ENCODE measurements at regions not wholly inside any gene's neighbourhood (a gene's known extent, or its start where the extent isn't known, plus 50 kb on each side); places are given as distances from the start of the nearest gene placed in this dataset.

DNA sequence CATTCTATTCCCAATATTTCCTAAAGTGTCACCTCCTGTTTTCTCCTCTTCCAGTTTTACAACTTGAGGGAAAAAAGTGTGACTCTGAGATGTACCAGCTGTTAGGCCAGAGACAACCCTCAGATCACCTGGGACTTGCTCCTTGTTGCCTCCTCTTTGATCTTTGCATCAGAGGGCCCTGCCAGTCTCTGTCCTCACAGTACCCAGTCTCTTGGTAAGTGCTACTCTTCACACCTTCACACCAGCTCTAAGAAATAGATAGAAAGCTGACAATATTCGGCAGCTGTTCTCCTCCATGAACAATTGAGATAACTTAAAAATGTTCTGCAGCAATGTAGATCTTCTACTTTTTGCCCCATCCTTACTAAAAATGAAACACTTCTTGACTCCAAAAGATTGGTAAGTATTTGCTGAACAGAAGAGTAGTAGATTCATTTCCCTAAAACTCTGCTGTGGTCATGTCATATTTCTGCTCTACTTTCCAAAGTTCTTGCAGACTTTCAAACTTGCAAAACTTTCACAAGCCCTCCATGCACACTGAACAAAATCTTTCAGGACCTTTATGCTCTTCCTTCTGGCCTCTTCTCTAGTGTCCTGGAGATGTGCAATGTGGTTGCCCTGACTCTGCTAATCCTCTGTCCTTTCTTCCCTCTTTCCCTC lies 188.6 kb downstream of the SNX18 start:
- no peak for DNase-seq

DNA sequence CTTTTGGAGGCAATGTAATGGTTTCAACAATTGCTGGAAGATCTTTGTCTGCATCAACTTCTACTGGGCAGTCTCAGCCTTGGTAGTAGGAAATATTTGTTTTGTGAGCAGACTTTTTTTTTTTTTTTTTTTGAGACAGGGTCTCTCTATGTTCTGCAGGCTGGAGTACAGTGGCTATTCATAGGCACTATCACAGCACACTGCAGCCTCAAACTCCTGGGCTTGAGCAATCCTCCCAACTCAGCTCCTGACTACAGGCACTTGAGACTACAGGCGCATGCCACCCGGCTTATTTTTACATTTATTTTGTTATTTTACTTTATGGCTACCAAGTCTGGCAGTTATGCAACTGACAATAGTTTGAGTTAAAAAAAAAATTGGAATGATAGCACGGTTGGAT lies 187.3 kb downstream of the SNX18 start:
- DNase-seq, result no peak

DNA sequence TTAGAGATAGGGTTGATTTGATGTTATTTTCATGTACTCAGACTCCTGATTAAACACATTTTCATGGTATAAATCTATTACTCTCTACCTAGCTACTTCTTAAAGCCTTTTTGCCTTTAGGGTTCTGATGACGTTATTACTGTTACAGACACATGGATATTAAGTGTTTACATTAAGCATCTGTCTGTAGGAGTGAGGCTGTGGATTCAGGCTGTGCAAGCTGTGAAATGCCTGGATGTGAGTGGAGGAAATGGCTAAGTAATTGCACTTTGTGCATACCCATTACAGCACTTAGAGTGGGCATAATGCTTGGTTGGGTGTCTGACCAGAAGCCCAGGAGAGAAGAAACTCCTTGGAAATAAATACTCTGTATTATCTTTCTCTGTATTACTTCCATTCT lies 186.8 kb downstream of the SNX18 start:
- DNase-seq, result no peak

DNA sequence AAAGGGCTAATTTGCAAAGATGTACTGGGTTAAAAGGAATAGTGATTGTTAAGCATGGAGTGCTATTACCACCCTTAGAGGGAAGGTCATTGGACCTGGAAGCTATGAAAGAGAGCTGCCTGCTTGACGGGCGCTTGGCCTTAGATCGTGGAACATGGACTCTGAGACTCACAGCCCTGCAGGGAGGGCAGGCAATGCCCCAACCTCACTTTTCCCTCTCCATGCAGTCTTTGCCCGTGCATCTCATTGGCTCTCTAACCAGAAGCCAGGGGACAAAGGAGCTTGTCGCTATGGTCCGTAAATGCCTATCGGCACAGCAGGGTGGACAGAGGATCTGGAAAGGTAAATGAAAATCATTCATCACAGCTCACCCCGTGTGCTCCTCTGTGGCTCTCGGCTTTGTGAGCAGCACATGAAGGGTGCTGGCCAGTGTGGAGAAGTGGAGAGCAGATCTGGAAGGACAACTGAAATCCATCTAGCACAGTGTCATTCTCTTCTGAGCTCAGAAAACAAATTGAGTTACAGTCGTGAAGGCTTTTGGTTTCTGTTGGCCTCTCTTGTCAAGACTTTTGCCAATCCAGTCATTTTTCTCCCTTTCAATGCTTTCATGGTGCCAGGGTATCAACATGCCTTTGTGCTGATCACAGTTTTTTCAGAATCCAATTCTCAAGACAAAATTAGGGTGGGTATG lies 186.2 kb downstream of the SNX18 start:
- DNase-seq, result no peak

DNA sequence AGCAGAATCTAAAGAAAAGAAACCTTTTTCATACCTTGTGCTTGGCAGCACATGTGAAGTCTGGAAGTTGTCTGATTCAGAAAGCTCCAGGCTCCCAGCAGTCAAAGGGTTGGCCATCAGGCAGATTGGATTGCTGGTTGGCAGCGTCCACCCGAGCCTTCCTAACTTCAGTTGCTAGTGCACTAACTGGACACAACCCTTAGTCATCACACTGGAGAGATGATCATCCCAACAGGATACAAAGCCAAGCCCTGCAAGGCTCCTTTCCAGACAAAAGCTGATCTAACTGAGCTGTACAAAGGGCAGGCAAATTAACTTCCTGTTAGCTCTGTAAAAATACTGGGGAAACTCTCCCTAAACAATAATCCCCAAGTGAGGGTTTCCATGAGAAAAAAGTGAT lies 185.6 kb downstream of the SNX18 start:
- DNase-seq, result no peak

DNA sequence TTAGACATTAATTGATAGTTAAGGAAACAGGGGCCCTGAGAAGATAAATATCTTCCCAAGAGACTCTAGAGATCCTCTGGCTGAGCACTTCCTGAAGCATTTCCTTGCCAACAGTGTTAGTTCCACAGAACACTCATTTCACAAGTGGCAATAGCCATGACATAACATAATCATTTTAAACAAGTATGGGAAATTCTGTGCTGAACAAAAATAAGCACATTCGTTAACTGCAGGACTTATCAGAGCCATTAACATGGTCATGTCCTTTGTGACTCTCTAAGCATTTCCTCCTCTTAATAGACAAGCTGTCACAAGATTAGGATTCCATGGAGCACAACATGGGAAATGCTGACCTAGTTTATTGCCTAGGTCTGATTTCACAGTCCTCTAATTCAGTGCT lies 184.9 kb downstream of the SNX18 start:
- no peak for DNase-seq

DNA sequence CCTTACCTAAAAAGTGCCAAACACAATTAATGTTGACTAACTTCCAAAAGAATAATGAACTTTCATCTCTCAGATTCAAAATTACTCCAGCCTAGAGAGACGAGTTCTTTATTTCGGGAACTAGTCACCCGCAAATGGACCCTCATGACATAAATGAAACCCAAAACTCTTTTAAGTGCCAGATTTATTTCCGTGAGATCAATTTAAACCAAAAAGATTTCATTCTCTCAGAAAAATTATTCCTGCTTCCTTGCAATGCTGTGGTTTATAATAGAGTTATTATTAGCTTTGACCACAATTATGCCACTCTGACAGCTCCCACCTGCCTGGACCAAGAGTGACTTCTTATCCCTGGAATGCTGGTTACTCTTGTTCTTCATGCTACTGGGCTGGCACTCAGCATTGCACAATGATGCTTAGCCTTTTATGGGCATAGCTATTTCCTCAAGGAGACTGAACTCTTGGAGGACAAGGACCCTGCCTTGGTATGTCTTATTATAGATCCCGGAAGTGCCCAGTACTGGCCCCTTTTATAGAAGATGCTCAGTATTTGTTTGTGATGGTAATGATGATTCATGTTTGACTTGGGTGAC lies 183.5 kb downstream of the SNX18 start:
- DNase-seq, result no peak

DNA sequence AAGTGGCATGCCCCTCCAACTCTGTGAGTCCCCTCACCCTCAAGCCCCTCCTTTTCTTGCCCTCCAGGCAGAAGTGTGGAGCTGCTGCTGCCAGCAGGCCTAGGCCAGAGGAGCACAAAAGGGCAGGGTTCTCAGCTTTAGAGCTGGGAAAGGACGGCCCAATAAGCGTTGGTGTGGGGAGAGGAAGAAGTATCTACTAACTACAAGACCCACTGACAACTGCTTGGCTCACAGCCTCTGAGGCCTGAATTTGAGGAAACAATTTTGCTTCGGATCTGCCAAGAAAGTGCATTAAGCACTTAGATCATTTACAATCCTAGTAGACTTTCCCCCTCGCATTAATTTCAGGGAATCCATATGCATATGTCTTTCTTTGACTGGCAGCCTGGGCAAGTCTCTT lies 179.4 kb downstream of the SNX18 start:
- no peak for DNase-seq

DNA sequence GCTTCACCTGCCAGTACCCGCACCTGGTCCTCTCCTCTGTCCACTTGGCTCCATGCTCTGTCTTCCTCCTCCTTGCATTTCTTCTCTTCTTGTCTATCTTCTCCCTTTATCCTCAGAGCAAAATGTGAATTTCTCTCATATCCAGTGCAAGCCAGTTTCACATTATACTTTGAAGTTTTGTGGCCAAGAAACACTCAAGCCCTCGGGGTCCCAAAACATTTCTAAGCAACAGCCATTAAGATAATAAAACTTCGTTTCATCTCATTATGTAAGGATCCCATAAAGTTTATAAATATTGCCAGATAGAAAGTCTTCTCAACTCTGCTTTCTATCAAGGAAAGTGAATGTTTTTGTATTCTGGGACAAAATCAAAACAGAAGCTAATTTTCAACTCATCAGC lies 178.8 kb downstream of the SNX18 start:
- no peak for DNase-seq

DNA sequence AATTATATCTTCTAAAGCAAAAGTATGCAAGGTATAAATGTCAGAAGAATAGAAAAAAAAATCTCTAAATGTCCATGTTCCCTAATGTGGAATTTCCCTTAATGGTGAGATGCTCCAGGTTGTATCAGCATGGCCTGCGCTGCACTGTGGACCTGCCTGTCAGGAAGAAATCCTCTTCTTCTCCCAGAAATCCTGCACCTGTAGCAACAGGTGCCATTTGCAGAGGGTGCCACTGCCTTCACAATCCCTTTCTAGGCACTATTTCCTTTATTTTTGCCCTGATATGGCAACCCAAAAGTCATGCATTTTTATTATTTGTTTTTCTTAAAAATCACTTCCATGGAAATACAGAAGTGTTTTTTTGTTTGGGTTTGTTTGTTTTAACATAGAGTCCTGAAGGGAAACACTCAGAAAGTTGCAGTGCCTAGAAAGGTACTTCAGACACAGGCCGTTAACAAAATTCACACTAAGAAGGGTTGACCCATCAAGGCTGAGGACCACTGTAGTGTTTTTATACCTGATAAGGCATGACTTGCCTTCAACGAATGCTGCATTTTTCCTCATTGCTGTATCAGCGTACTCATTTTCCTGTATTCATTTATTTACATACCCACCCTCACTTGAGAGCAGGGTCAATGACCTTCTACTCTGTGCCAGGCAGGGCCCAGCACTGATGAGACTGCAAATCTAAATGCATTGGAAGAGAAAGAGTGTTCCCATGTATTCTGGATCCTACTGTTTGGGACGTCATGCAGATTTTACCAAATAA lies 177.8 kb downstream of the SNX18 start:
- no peak for DNase-seq

DNA sequence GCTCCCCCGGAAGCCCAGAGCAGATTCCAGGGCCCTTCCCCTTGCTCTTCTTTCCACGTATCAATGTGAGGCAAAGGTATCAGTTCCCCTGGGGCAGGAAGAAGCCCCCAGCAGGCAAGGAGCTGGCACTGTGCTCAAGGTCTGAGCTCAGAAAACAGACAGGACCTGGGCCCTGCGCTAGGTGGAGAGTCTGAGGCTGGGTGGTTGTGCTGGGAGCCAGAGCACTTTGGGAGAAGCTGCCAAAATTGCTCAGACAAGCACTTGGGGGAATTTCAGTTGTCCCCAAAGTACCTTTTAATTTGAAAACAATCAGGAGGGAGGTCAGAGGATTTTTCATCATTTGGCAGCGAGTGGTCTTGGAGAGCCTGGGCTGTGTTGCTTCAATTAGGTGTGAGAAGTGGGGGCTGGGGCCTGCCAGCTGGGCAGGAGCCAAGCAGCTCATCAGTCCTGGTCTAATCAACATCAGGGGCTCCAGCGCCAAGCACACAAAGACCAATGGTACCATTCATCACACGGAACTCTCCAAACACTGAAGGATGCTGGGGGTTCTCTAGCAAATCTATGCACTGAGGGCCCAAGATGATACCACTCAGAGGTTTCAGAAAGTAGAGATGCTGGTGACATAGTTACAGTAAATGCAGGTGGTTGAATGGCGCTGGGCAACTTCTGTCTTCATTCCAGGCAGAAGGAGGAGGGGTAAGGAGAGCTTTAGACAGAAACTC lies 176.5 kb downstream of the SNX18 start:
- no peak for DNase-seq

DNA sequence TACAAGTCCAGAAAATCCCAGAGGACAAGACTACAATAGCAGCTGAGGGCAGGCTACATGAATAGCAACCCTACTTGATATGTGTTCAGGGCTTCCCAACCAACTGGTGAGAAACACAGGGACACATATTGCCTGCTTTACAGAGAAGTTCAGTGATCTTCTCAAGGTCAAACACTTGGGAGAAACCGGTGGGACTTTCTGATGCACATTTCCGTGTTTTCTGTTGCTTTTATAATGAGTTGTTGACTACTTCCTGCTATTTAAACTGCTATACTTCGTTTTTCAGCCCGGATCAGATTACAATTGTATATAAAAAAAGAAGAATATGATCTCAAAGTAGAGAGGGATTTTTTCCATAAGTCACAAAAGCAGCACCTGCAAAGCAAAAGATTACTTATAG lies 175.1 kb downstream of the SNX18 start:
- no peak for DNase-seq

DNA sequence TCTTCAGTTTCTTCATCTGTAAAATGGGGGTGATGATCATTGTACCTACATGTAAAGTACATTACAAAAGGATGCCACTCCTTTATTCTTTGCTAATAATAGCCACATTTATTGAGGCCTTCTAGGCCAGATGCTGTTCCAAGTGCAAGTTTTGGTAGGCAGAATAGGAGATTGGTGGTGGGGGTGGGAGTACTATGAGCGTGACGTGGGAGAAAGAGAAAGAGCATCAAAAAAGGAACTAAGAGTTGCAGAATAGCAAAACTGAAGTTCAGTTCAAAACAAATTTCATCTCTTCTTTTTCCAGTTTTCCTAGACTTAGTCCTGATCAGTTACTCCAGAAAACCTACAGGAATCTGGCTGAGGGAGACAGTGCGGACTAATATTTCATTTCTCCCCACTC lies 174.1 kb downstream of the SNX18 start:
- no peak for DNase-seq

DNA sequence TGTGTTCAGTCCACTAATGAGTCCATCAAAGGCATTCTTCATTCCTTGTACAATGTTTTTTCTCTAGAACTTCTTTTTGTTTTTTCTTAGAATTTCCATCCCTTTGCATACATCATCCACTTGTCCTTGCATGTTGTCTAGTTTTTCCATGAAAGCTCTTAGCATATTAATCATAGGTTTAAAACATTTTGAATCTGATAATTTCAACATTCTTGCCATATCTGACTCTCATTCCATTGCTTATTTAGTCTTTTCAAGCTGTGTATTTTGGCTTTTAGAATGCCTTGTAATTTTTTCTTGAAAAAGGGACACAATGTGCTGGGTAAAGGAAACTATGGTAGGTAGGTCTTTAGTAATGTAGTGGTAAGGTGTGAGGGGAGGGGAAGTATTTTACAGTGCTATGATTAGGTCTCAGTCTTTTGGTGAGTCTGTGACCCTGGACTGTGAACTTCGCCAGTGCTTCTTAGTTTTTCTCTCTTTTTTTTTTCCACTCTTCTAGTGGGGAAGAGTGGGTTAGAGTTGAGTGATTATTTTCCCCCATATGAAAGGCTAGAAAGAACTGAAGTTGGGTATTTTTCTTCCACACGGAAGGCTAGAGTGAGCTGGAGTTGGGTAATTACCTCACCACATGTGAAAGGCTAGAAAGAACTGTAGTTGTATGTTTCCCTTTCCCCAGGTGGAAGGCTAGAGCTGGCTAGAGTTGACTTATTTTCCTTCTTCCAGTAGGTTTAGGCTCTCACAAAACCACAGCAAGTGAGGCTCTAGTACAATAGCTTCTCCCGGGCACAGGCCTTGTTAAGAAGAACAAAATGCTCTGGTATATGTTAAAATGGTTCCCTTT lies 172.1 kb downstream of the SNX18 start:
- no peak for DNase-seq

DNA sequence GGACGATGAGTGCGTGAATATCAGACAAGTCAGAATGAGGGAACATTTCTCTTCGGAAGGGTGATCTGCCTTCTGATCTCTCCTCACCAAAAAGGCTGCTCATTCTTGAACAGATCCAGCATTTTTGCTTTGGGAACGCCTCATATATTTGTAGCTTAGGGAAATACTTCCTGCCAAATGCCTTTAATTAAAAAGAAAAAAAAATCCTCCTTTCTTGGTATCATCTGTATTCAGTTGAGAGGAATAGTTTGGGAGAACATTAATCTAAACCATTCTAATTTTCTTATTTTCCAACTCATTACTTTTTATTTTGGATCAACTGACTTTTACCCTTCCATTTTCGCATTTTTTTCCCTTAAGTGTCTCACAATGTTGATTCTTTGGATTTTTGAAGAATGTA lies 163.4 kb downstream of the SNX18 start:
- DNase-seq, result no peak

DNA sequence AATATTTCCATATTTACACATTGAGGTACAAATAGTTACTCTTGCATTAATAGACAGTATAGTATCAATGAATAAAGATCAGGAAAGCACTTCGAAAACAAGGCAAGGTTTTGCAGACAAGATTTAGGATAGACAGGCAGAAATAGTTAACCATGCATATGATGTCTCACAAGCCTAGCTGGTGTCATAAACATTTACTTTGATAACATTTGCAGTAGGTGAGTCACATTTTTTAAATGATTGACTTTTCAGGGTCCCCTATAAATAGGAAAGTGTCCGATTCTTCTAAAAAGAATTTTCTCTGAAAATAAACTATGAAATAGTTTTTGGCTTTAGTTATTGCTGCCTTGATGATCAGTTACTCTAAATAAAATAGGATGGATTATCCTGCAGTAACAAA lies 162.1 kb downstream of the SNX18 start:
- DNase-seq, result no peak

DNA sequence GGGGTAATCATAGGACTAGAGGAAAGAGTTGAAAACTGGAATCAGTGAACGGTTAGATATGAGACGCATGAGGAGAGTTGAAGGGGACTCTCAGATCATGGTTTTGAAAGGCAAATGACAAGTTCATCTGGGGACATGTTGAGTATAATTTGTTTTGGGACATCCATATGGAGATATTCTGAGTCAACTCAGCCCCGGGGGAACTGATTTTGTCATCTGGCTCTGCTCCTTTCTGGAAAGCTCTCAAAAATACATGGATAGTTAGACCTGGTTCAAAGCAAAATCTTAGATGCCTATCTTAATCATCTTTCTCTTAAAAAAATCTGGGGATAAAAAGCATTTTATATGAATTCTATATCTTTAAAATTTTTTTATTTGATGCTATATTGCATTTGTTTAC lies 161.2 kb downstream of the SNX18 start:
- DNase-seq, result no peak

DNA sequence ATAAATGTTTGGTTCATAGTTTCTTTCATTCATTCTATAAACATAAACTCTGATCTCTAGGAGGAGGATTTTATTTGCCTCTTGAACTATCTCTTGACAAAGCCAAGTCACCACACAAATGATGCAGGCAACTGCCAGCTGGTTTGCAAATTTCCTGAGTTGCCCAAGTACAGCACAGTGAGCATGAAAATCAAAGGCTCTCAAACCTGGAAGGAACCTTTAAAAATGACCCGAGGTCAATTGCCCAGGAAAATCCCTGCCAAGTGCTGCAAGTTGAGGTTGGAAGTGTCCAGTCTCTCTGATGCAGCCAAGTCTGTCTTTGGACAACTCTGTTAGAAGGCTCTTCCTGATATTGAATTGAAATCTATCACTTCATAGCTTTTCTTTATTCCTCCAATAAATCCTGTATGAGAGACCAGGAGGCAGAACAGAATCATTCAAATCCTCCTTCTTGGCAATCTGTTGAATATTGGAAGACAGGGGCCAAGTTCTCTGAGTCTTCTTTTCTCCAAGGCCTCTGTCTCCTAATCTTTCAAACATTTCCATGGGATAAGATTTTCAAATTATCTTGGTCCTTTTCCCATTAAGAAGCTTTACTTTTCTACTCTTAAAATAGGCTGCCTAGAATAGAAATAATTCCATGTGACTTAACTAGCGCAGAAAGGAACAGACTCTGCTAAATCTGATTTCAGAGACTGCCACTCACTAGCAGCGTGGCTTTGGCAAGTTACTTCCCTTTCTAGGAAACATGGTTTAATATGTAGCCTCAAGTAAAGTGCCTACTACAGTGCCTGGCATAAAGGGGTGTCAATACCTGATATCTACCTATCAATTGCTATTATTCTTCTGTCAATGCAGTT lies 159.2 kb downstream of the SNX18 start:
- no peak for DNase-seq

DNA sequence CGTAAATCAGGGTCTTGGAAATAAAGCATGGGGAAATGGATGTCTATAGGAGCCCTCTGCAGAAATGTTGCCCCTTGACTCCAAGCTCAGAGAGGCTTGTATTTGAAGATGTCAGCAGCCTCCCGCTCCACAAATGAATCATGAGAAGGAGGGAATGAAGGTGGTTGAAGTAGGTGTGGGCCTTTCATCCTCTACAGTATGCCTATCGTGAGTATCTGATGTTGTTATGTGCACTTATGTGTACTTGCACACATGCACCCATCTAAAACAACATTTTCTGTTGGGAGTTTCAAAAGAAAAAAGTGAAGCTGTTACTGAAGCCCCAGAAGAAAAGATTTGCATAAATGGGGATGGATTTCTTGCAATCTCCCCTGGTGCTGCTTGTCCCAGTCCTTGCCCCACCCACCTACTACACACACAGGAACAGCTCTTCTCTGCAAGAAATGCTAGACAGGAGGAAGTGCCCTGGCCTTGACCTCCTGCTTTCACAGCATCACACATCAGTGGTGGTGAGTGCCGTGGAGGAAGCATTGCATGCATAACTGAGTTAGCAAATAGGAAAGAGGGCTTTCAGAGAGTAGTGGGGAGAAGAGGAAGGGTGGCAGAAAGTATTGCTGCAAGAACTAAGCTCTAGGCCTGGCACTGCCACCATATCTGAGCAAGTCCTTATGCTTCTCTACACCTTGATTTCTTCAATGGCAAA lies 156.1 kb downstream of the SNX18 start:
- peak; percentile 7 for DNase-seq

DNA sequence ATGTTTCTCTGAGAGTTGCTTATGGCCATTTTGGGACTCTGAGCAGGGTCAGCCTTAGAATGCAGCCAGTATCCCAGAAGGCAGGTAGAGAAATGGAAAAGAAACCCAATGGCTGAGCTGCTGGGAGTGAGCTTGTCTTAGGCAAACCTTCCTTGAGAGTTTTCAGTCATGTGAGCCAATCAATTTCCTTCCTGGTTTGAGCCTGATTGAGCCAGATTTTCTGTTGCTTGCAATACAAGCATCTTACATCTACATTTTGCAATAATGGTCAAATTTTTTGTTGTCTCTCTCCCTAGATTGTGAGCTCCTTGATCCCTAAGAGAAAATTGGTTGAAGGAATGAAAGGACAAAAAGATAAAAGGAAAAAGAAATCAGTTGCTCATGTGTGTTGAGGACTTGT lies 155.3 kb downstream of the SNX18 start:
- DNase-seq, result no peak

DNA sequence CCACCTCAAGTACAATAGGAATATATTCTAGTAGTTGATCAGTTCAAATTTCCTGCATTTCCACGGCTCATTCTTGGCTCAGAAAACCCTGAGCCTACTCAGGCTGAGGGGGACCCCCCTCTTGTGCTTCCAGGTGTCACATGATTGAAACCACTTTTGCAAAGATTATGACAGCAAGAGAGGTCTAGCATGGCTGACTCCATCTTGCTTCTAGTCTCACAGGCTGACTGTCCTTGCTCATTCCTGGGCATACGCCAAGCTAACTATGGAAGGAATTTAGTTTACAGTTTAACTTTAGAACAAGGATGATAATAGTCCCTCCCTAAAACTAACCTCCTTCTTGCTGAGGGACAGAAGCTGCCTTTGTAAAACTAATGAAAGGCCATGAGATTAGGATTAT lies 154.1 kb downstream of the SNX18 start:
- DNase-seq, result no peak

Measured in stimulated activated CD4-positive, alpha-beta T cell treated with anti-CD3 and anti-CD28 coated beads, Interleukin-1b, Interleukin-23, amount 100 ng/mL, for 48 hours (primary cell).